ENCODE measurements at regions not wholly inside any gene's neighbourhood (a gene's known extent, or its start where the extent isn't known, plus 50 kb on each side); places are given as distances from the start of the nearest gene placed in this dataset.

- peaks cover 3% of the 10 kb centered on the region; the same call in 1 of the 2 replicates for H4K20me1 ChIP-seq (replicated peaks; ENCODE audit: control insufficient read depth, insufficient read depth, low read length)
- FAIRE-seq: no peak
- no TSS peak for BruUV-seq (replicated peaks)
- peaks cover 2% of the 10 kb centered on the region for H3K9me1 ChIP-seq (ENCODE audit: control insufficient read depth, insufficient read depth, low read length)
- H3K36me3 ChIP-seq (ENCODE audit: control insufficient read depth, insufficient read depth, low read length): no peaks in the 10 kb centered on the region
- no peak overlapping the region for H3K4me3 ChIP-seq
- no peak for DNase-seq (ENCODE audit: extremely low read depth in 1 of 4, low spot score in 3 of 4)
- intact Hi-C loops (cut with micrococcal nuclease) (no loop called here), in situ Hi-C loops (cut with MboI) (no loop called here)
- ChIA-PET CTCF (ENCODE audit: low intra/inter-chr PET ratio) (no interaction called here), POLR2A (interaction anchor here (0.7 kb wide), 1 partner anchor 385 kb away, joined by 4 read pairs; no protein-coding TSS in a partner anchor)
- TF ChIP-seq ID3 (CRISPR knock-in tag; IDR thresholded peaks at IDR 0.05) (no peak), ID3 (tag; IDR thresholded peaks at IDR 0.05) (0 out of 2 replicates have a peak, but pooled peaks have one; percentile 56), ZNF764 (CRISPR knock-in tag; IDR thresholded peaks at IDR 0.05; ENCODE audit: low read depth) (no peak), RFX1 (IDR thresholded peaks at IDR 0.05) (peak; percentile 57), HINFP (tag; conservative IDR thresholded peaks at IDR 0.05; ENCODE audit: low read depth) (no peak)
- no peak for ATAC-seq
- peaks cover 53 to 72% of the 10 kb centered on the region in 2 experiments for H3K27me3 ChIP-seq (ENCODE audit: control insufficient read depth in 2 of 2, insufficient read depth in 2 of 2, low read length in 2 of 2)
- H3K9ac ChIP-seq (ENCODE audit: insufficient read depth in 1 of 2, low read depth in 2 of 2, low read length in 2 of 2): no peak overlapping the region
- H3K79me2 ChIP-seq (ENCODE audit: control insufficient read depth, insufficient read depth, low read length): no peaks in the 10 kb centered on the region
- no peaks in the 10 kb centered on the region for H3K9me3 ChIP-seq (replicated peaks; ENCODE audit: control insufficient read depth, insufficient read depth, low read depth, low read length)
- H3K27ac ChIP-seq (ENCODE audit: extremely low read depth, low read depth, low read length): no peak overlapping the region
- H2AFZ ChIP-seq (ENCODE audit: low read depth, low read length): no peak overlapping the region
- WGBS (ENCODE audit: insufficient coverage, low coverage, missing lambda C conversion rate): 3% methylated on average over 10 of the region's 10 CpGs
- no peak overlapping the region for H3K4me2 ChIP-seq (ENCODE audit: insufficient read depth, low read length)
- H3K4me1 ChIP-seq (replicated peaks in 1 of 2; ENCODE audit: control insufficient read depth in 2 of 2, insufficient read depth in 2 of 2, low read length in 2 of 2): no peaks in the 10 kb centered on the region
Measured at GRCh38 chr17:77802811-77803220, 155.7 kb upstream of the TNRC6C start.
